Panc1 (cell line): ENCODE measurements at regions not wholly inside any gene's neighbourhood (a gene's known extent, or its start where the extent isn't known, plus 50 kb on each side); places are given as distances from the start of the nearest gene placed in this dataset.

ENCODE experiments used
- CTCF ChIP-seq: fragments of 450-650 bp; IDR thresholded peaks from 2 replicates; pipeline ENCODE4 v1.5.1; 2017; ENCODE audit warnings: mild to moderate bottlenecking
- POLR2AphosphoS5 ChIP-seq: IDR thresholded peaks from 2 replicates; pipeline ENCODE4 v1.6.1; 2012; ENCODE audit warnings: mild to moderate bottlenecking, low read depth, low read length, moderate library complexity
- REST ChIP-seq, 2 experiments: IDR thresholded peaks; 2 replicates each; pipeline ENCODE4 v1.6.1; 2011 to 2012; ENCODE audit warnings: low read depth in 2 of 2, control low read depth in 1 of 2, low read length in 1 of 2, mild to moderate bottlenecking in 1 of 2, moderate library complexity in 1 of 2; ENCODE audit not compliant: insufficient read depth in 1 of 2
- SIN3A ChIP-seq: IDR thresholded peaks from 2 replicates; pipeline ENCODE4 v1.6.1; 2012; ENCODE audit warnings: low read depth, mild to moderate bottlenecking, low read length, moderate library complexity, borderline replicate concordance; ENCODE audit not compliant: insufficient read depth
- TCF7L2 ChIP-seq: IDR thresholded peaks from 2 replicates; pipeline ENCODE4 v1.6.1; 2011; ENCODE audit warnings: mild to moderate bottlenecking, low read depth, low read length, inconsistent platforms

GRCh38 chr3:22952860-22953259, 250.3 kb upstream of the UBE2E2 start:
- TF ChIP-seq CTCF = no peak
- no peak for TF ChIP-seq POLR2AphosphoS5
- TF ChIP-seq REST (IDR thresholded peaks at IDR 0.05; ENCODE audit: insufficient read depth in 1 of 2, low read depth in 2 of 2, low read length in 1 of 2) = no peak
- TF ChIP-seq SIN3A = no peak
- TF ChIP-seq TCF7L2 = no peak
